PC-3 (cell line): ENCODE measurements at regions not wholly inside any gene's neighbourhood (a gene's known extent, or its start where the extent isn't known, plus 50 kb on each side); places are given as distances from the start of the nearest gene placed in this dataset.

Experiments
- ATAC-seq: fragments of 200-7000 bp; cut with Tn5 transposase; 2 replicates; pipeline ENCODE4 v1.9.1; 2020; ENCODE audit warnings: mild to moderate bottlenecking, moderate library complexity
- BruUV-seq: library from RNA; stranded (reverse); fragments of 400-500 nt; replicated peaks from 2 replicates; lab custom pipeline; 2021; lab: Mats Ljungman, UMichigan
- CTCF ChIA-PET: fragments of 300-600 bp; sonication (Branson Sonifier 250); formaldehyde crosslinking; loops from one replicate; lab custom pipeline; 2022; ENCODE audit warnings: antibody characterized with exemption; lab: Charles Lee
- POLR2A ChIA-PET: fragments of 300-600 bp; sonication (Branson Sonifier 250); formaldehyde crosslinking; loops from one replicate; lab custom pipeline; 2022; ENCODE audit warnings: antibody characterized with exemption; ENCODE audit not compliant: unreplicated experiment; lab: Charles Lee
- DNase-seq: peaks from one replicate; pipeline ENCODE4 v3.0.0-alpha.2; 2015
- H2AFZ ChIP-seq: fragments of 300-600 bp; sonication (generic); 2 replicates; pipeline ENCODE4 v1.6.0; 2016; ENCODE audit warnings: antibody characterized with exemption, low read length
- H3F3A ChIP-seq: fragments of 300-600 bp; sonication (generic); one replicate; pipeline ENCODE4 v1.6.0; 2017; ENCODE audit warnings: antibody characterized with exemption, low read length, control low read depth, mild to moderate bottlenecking; ENCODE audit not compliant: unreplicated experiment
- H3K27ac ChIP-seq: fragments of 300-600 bp; sonication (generic); 2 replicates; pipeline ENCODE4 v1.5.1; 2016; ENCODE audit warnings: mild to moderate bottlenecking, low read length
- H3K27me3 ChIP-seq: fragments of 300-600 bp; sonication (generic); 2 replicates; pipeline ENCODE4 v1.6.1; 2016; ENCODE audit warnings: low read length, mixed read lengths
- H3K36me3 ChIP-seq: fragments of 300-600 bp; sonication (generic); 2 replicates; pipeline ENCODE4 v1.6.1; 2016; ENCODE audit warnings: low read depth, mixed run types, low read length, mixed read lengths
- H3K4me1 ChIP-seq: fragments of 300-600 bp; sonication (generic); 2 replicates; pipeline ENCODE4 v1.5.1; 2016; ENCODE audit warnings: low read length; ENCODE audit not compliant: insufficient read depth
- H3K4me2 ChIP-seq: fragments of 300-600 bp; sonication (generic); 2 replicates; pipeline ENCODE4 v1.6.0; 2016; ENCODE audit warnings: low read length
- H3K4me3 ChIP-seq: fragments of 300-600 bp; sonication (generic); 2 replicates; pipeline ENCODE4 v1.5.1; 2016; ENCODE audit warnings: mild to moderate bottlenecking, low read length, mixed read lengths
- H3K79me2 ChIP-seq: fragments of 300-600 bp; sonication (generic); 2 replicates; pipeline ENCODE4 v1.6.1; 2017; ENCODE audit warnings: low read length, mixed read lengths
- H3K9ac ChIP-seq: fragments of 300-600 bp; sonication (generic); 2 replicates; pipeline ENCODE4 v1.6.0; 2016; ENCODE audit warnings: mild to moderate bottlenecking, low read length
- H3K9me2 ChIP-seq: fragments of 300-600 bp; sonication (generic); replicated peaks from 2 replicates; pipeline ENCODE4 v1.6.1; 2016; ENCODE audit warnings: mixed run types, low read length, mixed read lengths
- H3K9me3 ChIP-seq: fragments of 300-600 bp; sonication (generic); 2 replicates; pipeline ENCODE4 v1.6.1; 2016; ENCODE audit warnings: low read length, mixed read lengths
- H4K20me1 ChIP-seq: fragments of 300-600 bp; sonication (generic); 2 replicates; pipeline ENCODE4 v1.6.1; 2016; ENCODE audit warnings: low read length, mixed read lengths
- EZH2 ChIP-seq: fragments of 300-600 bp; sonication (generic); IDR thresholded peaks from one replicate; pipeline ENCODE4 v1.6.1; 2017; ENCODE audit warnings: antibody characterized with exemption, mild to moderate bottlenecking, low read length; ENCODE audit not compliant: unreplicated experiment
- EZH2phosphoT487 ChIP-seq: fragments of 300-600 bp; sonication (generic); IDR thresholded peaks from 2 replicates; pipeline ENCODE4 v1.6.1; 2018; ENCODE audit warnings: mild to moderate bottlenecking, antibody characterized with exemption, low read length, borderline replicate concordance
- intact Hi-C: fragments of 100-400 bp; cut with micrococcal nuclease; formaldehyde crosslinking; loops from 2 replicates; pipeline ENCODE4 v1.9.0; 2023
- TF ChIP-seq, protein P1 (sequence below): fragments of 300-600 bp; sonication (generic); conservative IDR thresholded peaks from 2 replicates; pipeline ENCODE4 v1.5.1; 2017; ENCODE audit warnings: antibody characterized with exemption, low read depth, mild to moderate bottlenecking, low read length

DNA sequence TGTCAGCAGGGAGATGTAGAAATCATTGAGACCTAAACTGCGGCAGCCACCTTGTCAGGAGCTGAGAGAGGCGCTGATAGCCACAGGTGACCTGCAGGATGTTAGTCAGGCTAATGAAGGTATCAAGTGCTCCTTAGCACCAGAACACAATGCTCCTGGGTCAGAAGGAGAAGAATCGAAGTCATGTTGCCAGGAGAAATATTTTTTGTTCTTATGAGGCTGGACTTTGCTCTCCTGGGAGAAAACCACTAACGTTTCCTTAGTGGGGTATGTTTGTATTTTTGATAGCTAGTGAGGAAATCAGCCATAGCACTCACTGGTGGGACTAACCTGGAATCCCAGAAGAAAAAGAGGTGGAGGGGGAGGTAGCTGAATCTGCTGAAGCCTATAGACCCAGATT, 120.9 kb upstream of the LRFN2 start:
- Histone ChIP-seq H3K4me2 (no peak overlapping the region), H2AFZ (no peak overlapping the region), H3K4me1 (no peaks in the 10 kb centered on the region), H3F3A (no peaks in the 10 kb centered on the region), H3K9ac (no peak overlapping the region), H3K9me2 (no peaks in the 10 kb centered on the region), H3K4me3 (no peak overlapping the region), H3K9me3 (no peaks in the 10 kb centered on the region), H3K27me3 (peaks cover 19% of the 10 kb centered on the region; the same call in 1 of the 2 replicates), H3K79me2 (no peaks in the 10 kb centered on the region), H3K36me3 (no peaks in the 10 kb centered on the region), H4K20me1 (no peaks in the 10 kb centered on the region), H3K27ac (no peak overlapping the region)
- TF ChIP-seq EZH2phosphoT487 (no peak), EZH2 (no peak)
- TF ChIP-seq, protein P1, sequence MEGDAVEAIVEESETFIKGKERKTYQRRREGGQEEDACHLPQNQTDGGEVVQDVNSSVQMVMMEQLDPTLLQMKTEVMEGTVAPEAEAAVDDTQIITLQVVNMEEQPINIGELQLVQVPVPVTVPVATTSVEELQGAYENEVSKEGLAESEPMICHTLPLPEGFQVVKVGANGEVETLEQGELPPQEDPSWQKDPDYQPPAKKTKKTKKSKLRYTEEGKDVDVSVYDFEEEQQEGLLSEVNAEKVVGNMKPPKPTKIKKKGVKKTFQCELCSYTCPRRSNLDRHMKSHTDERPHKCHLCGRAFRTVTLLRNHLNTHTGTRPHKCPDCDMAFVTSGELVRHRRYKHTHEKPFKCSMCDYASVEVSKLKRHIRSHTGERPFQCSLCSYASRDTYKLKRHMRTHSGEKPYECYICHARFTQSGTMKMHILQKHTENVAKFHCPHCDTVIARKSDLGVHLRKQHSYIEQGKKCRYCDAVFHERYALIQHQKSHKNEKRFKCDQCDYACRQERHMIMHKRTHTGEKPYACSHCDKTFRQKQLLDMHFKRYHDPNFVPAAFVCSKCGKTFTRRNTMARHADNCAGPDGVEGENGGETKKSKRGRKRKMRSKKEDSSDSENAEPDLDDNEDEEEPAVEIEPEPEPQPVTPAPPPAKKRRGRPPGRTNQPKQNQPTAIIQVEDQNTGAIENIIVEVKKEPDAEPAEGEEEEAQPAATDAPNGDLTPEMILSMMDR = no peak
- BruUV-seq = no TSS peak
- ATAC-seq (no peak), DNase-seq (no peak)
- ChIA-PET CTCF (no interaction called here), POLR2A (no interaction called here)
- intact Hi-C loops = no loop called here

DNA sequence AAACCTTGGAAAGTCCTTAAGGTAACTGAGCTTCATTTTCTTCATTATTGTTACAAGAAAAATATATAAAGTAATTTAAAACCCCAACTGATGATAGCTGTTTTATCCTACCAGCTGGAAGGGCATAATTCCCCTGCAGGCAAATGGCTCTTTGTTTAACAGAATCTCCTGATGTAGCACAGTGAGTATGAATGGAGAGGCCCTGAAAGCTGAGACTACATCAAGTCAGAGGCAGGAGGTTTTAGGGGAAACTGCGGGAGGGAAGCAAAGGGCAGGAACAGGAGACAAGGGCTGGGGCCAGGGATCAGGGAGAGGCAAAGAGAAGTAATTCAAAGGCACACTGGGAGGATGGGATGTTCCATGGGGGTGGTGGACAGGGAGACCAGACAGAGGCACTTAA, 119.0 kb upstream of the LRFN2 start:
- CTCF ChIA-PET = no interaction called here
- Histone ChIP-seq H3F3A (no peaks in the 10 kb centered on the region), H3K4me2 (no peak overlapping the region), H3K36me3 (no peaks in the 10 kb centered on the region), H4K20me1 (no peaks in the 10 kb centered on the region), H3K27me3 (peaks cover 22% of the 10 kb centered on the region; the same call in 1 of the 2 replicates), H3K9ac (no peak overlapping the region), H3K9me3 (no peaks in the 10 kb centered on the region), H3K9me2 (no peaks in the 10 kb centered on the region), H3K79me2 (no peaks in the 10 kb centered on the region), H3K27ac (no peak overlapping the region), H3K4me1 (no peaks in the 10 kb centered on the region), H3K4me3 (no peak overlapping the region), H2AFZ (no peak overlapping the region)
- no TSS peak for BruUV-seq
- ATAC-seq = no peak
- intact Hi-C loops = no loop called here
- POLR2A ChIA-PET = no interaction called here
- no peak for DNase-seq
- TF ChIP-seq, protein P1 = no peak
- TF ChIP-seq EZH2 (no peak), EZH2phosphoT487 (no peak)

DNA sequence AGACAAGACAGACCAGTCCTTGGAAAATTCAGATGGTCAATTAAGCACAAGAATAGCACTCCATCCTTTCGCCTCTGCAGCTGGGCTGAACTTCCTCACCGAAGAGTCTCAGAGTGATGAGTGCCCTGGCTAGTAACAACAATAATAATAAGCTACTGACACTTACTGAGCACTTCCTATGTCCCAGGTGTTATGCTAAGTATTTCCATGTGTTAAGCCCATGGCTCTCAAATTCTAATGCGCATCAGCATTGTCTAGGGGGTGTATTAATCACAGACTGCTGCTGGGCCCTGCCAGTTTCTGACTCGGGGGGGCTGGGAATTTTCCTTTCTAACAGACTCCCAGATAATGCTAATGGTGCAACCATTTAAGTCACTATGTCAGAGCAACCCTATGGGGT, 118.2 kb upstream of the LRFN2 start:
- Histone ChIP-seq H2AFZ (no peak overlapping the region), H3K4me1 (no peaks in the 10 kb centered on the region), H3K9ac (no peak overlapping the region), H3K9me2 (no peaks in the 10 kb centered on the region), H3F3A (no peaks in the 10 kb centered on the region), H3K4me2 (no peak overlapping the region), H4K20me1 (no peaks in the 10 kb centered on the region), H3K27me3 (peaks cover 22% of the 10 kb centered on the region; the same call in 1 of the 2 replicates), H3K9me3 (no peaks in the 10 kb centered on the region), H3K27ac (no peak overlapping the region), H3K36me3 (no peaks in the 10 kb centered on the region), H3K4me3 (no peak overlapping the region), H3K79me2 (no peaks in the 10 kb centered on the region)
- DNase-seq (no peak), ATAC-seq (no peak)
- intact Hi-C loops = no loop called here
- ChIA-PET POLR2A (no interaction called here), CTCF (interaction anchor here (0.6 kb wide), 1 partner anchor 18 kb away, joined by 3 read pairs; no protein-coding TSS in a partner anchor)
- BruUV-seq = no TSS peak
- TF ChIP-seq, protein P1 = no peak
- TF ChIP-seq EZH2 (no peak), EZH2phosphoT487 (no peak)
